ENCODE measurements at regions not wholly inside any gene's neighbourhood (a gene's known extent, or its start where the extent isn't known, plus 50 kb on each side); places are given as distances from the start of the nearest gene placed in this dataset.

GRCh38 chr12:111107392-111108178 is 187.2 kb upstream of the MYL2 start:
- ChIA-PET POLR2A (no interaction called here), CTCF (interaction anchor here (1.5 kb wide), 1 partner anchor 18 kb away, joined by 3 read pairs; no protein-coding TSS in a partner anchor)
- no peak for TF ChIP-seq CTCF (IDR thresholded peaks at IDR 0.05; ENCODE audit: control extremely low read depth, extremely low read depth, low read depth, missing control alignments)
- DNase-seq (ENCODE audit: extremely low spot score) = no peak

DNA sequence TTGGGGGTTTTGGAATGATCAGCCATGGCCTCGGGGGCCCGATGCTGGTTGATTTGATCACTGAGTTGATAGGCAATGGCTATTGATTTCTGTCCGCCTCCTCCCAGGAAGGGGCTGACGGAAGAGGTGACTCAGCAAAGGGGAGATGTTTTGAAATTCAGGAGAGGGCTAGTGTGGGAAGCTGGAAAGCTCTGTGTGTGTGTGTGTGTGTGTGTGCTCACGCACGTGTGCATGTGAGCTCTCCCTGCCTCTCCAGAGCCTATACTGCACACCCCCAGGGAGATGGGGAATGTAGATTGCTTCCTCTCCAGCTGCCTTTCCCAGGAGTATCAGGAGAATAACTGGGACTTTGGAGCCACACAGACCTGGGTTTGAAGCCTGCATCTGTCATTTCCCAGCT is 184.9 kb upstream of the MYL2 start:
- ChIA-PET POLR2A (no interaction called here), CTCF (no interaction called here)
- TF ChIP-seq CTCF (IDR thresholded peaks at IDR 0.05; ENCODE audit: control extremely low read depth, extremely low read depth, low read depth, missing control alignments) = no peak
- no peak for DNase-seq (ENCODE audit: extremely low spot score)

GRCh38 chr12:111103583-111103982 is 183.2 kb upstream of the MYL2 start:
- DNase-seq (ENCODE audit: extremely low spot score) = no peak
- CTCF ChIA-PET = no interaction called here
- POLR2A ChIA-PET = no interaction called here
- no peak for TF ChIP-seq CTCF (IDR thresholded peaks at IDR 0.05; ENCODE audit: control extremely low read depth, extremely low read depth, low read depth, missing control alignments)

- TF ChIP-seq CTCF (IDR thresholded peaks at IDR 0.05; ENCODE audit: control extremely low read depth, extremely low read depth, low read depth, missing control alignments) = no peak
- DNase-seq (ENCODE audit: extremely low spot score) = no peak
- ChIA-PET POLR2A (no interaction called here), CTCF (no interaction called here)
These were observed 181.8 kb upstream of the MYL2 start for GRCh38 chr12:111102102-111102739.

GRCh38 chr12:111101003-111101402 is 180.6 kb upstream of the MYL2 start:
- POLR2A ChIA-PET = no interaction called here
- DNase-seq (ENCODE audit: extremely low spot score) = no peak
- no peak for TF ChIP-seq CTCF (IDR thresholded peaks at IDR 0.05; ENCODE audit: control extremely low read depth, extremely low read depth, low read depth, missing control alignments)
- CTCF ChIA-PET = no interaction called here

GRCh38 chr12:111100554-111100953 is 180.2 kb upstream of the MYL2 start:
- ChIA-PET CTCF (no interaction called here), POLR2A (no interaction called here)
- no peak for DNase-seq (ENCODE audit: extremely low spot score)
- no peak for TF ChIP-seq CTCF (IDR thresholded peaks at IDR 0.05; ENCODE audit: control extremely low read depth, extremely low read depth, low read depth, missing control alignments)

Data from GM10248 (cell line).